MM.1S (cell line): ENCODE measurements at regions not wholly inside any gene's neighbourhood (a gene's known extent, or its start where the extent isn't known, plus 50 kb on each side); places are given as distances from the start of the nearest gene placed in this dataset.
"Not testable (repeated sequence)": the region's sequence is repeated elsewhere in the genome, so short reads cannot be mapped to it uniquely, and the experiment has no call there.

Experiments
- DNase-seq: peaks from one replicate; pipeline ENCODE4 v3.0.0-alpha.2; 2015
- H2AFZ ChIP-seq: fragments of 300-600 bp; sonication (generic); 2 replicates; pipeline ENCODE4 v1.6.0; 2016; ENCODE audit warnings: antibody characterized with exemption, low read length
- H3F3A ChIP-seq: fragments of 300-600 bp; sonication (generic); 2 replicates; pipeline ENCODE4 v1.6.1; 2016; ENCODE audit warnings: mild to moderate bottlenecking, antibody characterized with exemption, low read length, moderate library complexity, mixed read lengths; ENCODE audit not compliant: insufficient read depth
- H3K27ac ChIP-seq: fragments of 300-600 bp; sonication (generic); 2 replicates; pipeline ENCODE4 v1.5.1; 2016; ENCODE audit warnings: mild to moderate bottlenecking, low read length
- H3K27me3 ChIP-seq: fragments of 300-600 bp; sonication (generic); replicated peaks from 2 replicates; pipeline ENCODE4 v1.6.0; 2016; ENCODE audit warnings: low read length; ENCODE audit not compliant: insufficient read depth
- H3K36me3 ChIP-seq: fragments of 300-600 bp; sonication (generic); replicated peaks from 2 replicates; pipeline ENCODE4 v1.6.1; 2016; ENCODE audit warnings: mild to moderate bottlenecking, low read length, mixed read lengths; ENCODE audit not compliant: insufficient read depth
- H3K4me1 ChIP-seq: fragments of 300-600 bp; sonication (generic); 2 replicates; pipeline ENCODE4 v1.6.1; 2016; ENCODE audit warnings: low read length, mixed read lengths
- H3K4me2 ChIP-seq: fragments of 300-600 bp; sonication (generic); 2 replicates; pipeline ENCODE4 v1.6.0; 2016; ENCODE audit warnings: low read depth, low read length
- H3K4me3 ChIP-seq: fragments of 300-600 bp; sonication (generic); 2 replicates; pipeline ENCODE4 v1.5.1; 2016; ENCODE audit warnings: low read length, mixed read lengths
- H3K79me2 ChIP-seq: fragments of 300-600 bp; sonication (generic); 2 replicates; pipeline ENCODE4 v1.6.1; 2016; ENCODE audit warnings: mixed run types, low read length, mixed read lengths
- H3K9ac ChIP-seq: fragments of 300-600 bp; sonication (generic); 2 replicates; pipeline ENCODE4 v1.6.1; 2016; ENCODE audit warnings: low read length, mixed read lengths
- H3K9me2 ChIP-seq: fragments of 300-600 bp; sonication (generic); replicated peaks from 2 replicates; pipeline ENCODE4 v1.6.1; 2016; ENCODE audit warnings: mild to moderate bottlenecking, low read length, mixed read lengths; ENCODE audit not compliant: insufficient read depth
- H3K9me3 ChIP-seq: fragments of 300-600 bp; sonication (generic); replicated peaks from 2 replicates; pipeline ENCODE4 v1.6.1; 2016; ENCODE audit warnings: mild to moderate bottlenecking, low read length, mixed read lengths; ENCODE audit not compliant: insufficient read depth
- H4K20me1 ChIP-seq: fragments of 300-600 bp; sonication (generic); 2 replicates; pipeline ENCODE4 v1.6.1; 2016; ENCODE audit warnings: mild to moderate bottlenecking, low read length, moderate library complexity, mixed read lengths; ENCODE audit not compliant: insufficient read depth
- CTCF ChIP-seq: fragments of 300-600 bp; sonication (generic); IDR thresholded peaks from 2 replicates; pipeline ENCODE4 v1.5.1; 2016; ENCODE audit warnings: antibody characterized with exemption, low read length, mixed read lengths
- EZH2 ChIP-seq: fragments of 300-600 bp; sonication (generic); optimal IDR thresholded peaks from 2 replicates; pipeline ENCODE3; 2017; ENCODE audit warnings: low read depth, mild to moderate bottlenecking, antibody characterized with exemption, low read length, mixed read lengths
- EZH2phosphoT487 ChIP-seq: fragments of 300-600 bp; sonication (generic); IDR thresholded peaks from 2 replicates; pipeline ENCODE4 v1.6.1; 2018; ENCODE audit warnings: antibody characterized with exemption, low read length

GRCh38 chr11:25628030-25628429 lies 703.9 kb upstream of the ANO3 start:
- H3F3A ChIP-seq = no peaks in the 10 kb centered on the region
- DNase-seq = no peak
- H3K9me3 ChIP-seq = no peaks in the 10 kb centered on the region
- H4K20me1 ChIP-seq = no peaks in the 10 kb centered on the region
- H3K27me3 ChIP-seq = no peaks in the 10 kb centered on the region
- H3K4me3 ChIP-seq = no peak overlapping the region
- H3K36me3 ChIP-seq = no peaks in the 10 kb centered on the region
- H3K79me2 ChIP-seq = no peaks in the 10 kb centered on the region
- TF ChIP-seq EZH2 (no peak), CTCF (no peak), EZH2phosphoT487 (no peak)
- H3K9me2 ChIP-seq = no peaks in the 10 kb centered on the region
- H3K4me2 ChIP-seq = no peak overlapping the region
- no peak overlapping the region for H3K9ac ChIP-seq
- no peak overlapping the region for H3K27ac ChIP-seq
- H3K4me1 ChIP-seq = no peaks in the 10 kb centered on the region
- no peak overlapping the region for H2AFZ ChIP-seq

DNA sequence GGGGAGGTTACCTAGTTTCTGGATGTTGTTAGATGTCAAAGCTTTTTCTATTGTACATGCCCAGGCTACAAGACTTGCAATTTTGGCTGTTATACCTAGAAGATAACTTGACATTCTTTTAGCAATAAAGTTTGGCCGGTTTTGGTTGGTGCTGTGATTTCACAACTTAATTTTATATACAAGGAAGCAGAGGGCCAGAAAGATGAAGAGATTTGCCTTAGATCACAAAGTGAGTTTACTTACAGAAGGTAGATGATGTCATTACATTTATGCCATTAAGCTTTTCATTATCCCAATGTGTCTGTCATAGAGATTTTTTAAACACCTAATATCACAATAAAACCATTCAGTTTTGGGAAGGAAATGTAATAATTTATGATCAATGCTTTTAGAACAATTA lies 698.7 kb upstream of the ANO3 start:
- no peaks in the 10 kb centered on the region for H3K9me3 ChIP-seq
- TF ChIP-seq EZH2phosphoT487 (no peak), CTCF (no peak), EZH2 (no peak)
- H4K20me1 ChIP-seq = no peaks in the 10 kb centered on the region
- DNase-seq = no peak
- H3K4me1 ChIP-seq = no peaks in the 10 kb centered on the region
- no peaks in the 10 kb centered on the region for H3K36me3 ChIP-seq
- no peaks in the 10 kb centered on the region for H3K9me2 ChIP-seq
- no peak overlapping the region for H3K27ac ChIP-seq
- no peaks in the 10 kb centered on the region for H3F3A ChIP-seq
- no peaks in the 10 kb centered on the region for H3K79me2 ChIP-seq
- no peak overlapping the region for H3K4me3 ChIP-seq
- H3K4me2 ChIP-seq = no peak overlapping the region
- no peak overlapping the region for H3K9ac ChIP-seq
- no peaks in the 10 kb centered on the region for H3K27me3 ChIP-seq
- H2AFZ ChIP-seq = no peak overlapping the region

DNA sequence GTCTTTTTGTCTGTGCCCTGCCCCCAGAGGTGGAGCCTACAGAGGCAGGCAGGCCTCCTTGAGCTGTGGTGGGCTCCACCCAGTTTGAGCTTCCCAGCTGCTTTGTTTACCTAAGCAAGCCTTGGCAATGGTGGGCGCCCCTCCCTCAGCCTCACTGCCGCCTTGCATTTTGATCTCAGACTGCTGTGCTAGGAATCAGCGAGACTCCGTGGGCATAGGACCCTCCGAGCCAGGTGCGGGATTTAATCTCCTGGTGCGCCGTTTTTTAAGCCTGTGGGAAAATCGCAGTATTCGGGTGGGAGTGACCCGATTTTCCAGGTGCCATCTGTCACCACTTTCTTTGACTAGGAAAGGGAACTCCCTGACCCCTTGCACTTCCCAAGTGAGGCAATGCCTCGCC lies 682.7 kb upstream of the ANO3 start:
- not testable (repeated sequence) for H3K27me3 ChIP-seq, H3K27ac ChIP-seq, H3K4me2 ChIP-seq, H3K9me3 ChIP-seq, H3F3A ChIP-seq, H3K9ac ChIP-seq, H3K36me3 ChIP-seq, H3K9me2 ChIP-seq, H3K79me2 ChIP-seq, H3K4me1 ChIP-seq, H3K4me3 ChIP-seq, DNase-seq, H4K20me1 ChIP-seq, H2AFZ ChIP-seq

- DNase-seq = no peak
- H3K4me2 ChIP-seq = no peak overlapping the region
These were observed 681.6 kb upstream of the ANO3 start for GRCh38 chr11:25650319-25650718.

More at GRCh38 chr11:25650319-25650718, 681.6 kb upstream of the ANO3 start:
- Histone ChIP-seq H3K27me3 (no peaks in the 10 kb centered on the region), H3K9me3 (no peaks in the 10 kb centered on the region), H3K9ac (no peak overlapping the region), H3K36me3 (no peaks in the 10 kb centered on the region), H3F3A (no peaks in the 10 kb centered on the region; the same call in 1 of the 2 replicates), H2AFZ (no peak overlapping the region), H3K27ac (no peak overlapping the region), H4K20me1 (no peaks in the 10 kb centered on the region), H3K9me2 (no peaks in the 10 kb centered on the region), H3K4me3 (no peak overlapping the region), H3K4me1 (peaks cover 5% of the 10 kb centered on the region), H3K79me2 (no peaks in the 10 kb centered on the region)
- no peak for TF ChIP-seq CTCF
- no peak for TF ChIP-seq EZH2
- no peak for TF ChIP-seq EZH2phosphoT487
